CD14-positive monocyte (primary cell): ENCODE measurements at regions not wholly inside any gene's neighbourhood (a gene's known extent, or its start where the extent isn't known, plus 50 kb on each side); places are given as distances from the start of the nearest gene placed in this dataset.
A peak's percentile ranks its signal among the peaks of the same experiment; 100 is the strongest.

Experiments used
- DNase-seq, 3 donors: peaks; one replicate each; pipeline ENCODE4 v3.0.0-alpha.2; 2011 to 2022
- H2AFZ ChIP-seq: 2 replicates; pipeline ENCODE4 v1.6.0; 2012; ENCODE audit warnings: mild to moderate bottlenecking, low read depth, low read length, inconsistent platforms; ENCODE audit not compliant: insufficient read depth, poor library complexity, severe bottlenecking
- H3K27ac ChIP-seq, 2 donors: 1 replicate in 1 of 2; 2 replicates in 1 of 2; pipeline ENCODE4 v1.5.1; 2012 to 2013; ENCODE audit warnings: low read length in 2 of 2, control low read depth in 1 of 2, inconsistent platforms in 1 of 2, low read depth in 1 of 2, mild to moderate bottlenecking in 1 of 2
- H3K27me3 ChIP-seq, 2 donors: one replicate each; pipeline versions ENCODE4 v1.6.0 to v1.6.1; 2011 to 2013; ENCODE audit warnings: low read length in 2 of 2; ENCODE audit not compliant: control insufficient read depth in 2 of 2, insufficient read depth in 2 of 2
- H3K36me3 ChIP-seq, 2 donors: replicated peaks in 1 of 2; 1 replicate in 1 of 2; 2 replicates in 1 of 2; pipeline versions ENCODE4 v1.5.1 to v1.6.1; 2012 to 2013; ENCODE audit warnings: low read length in 2 of 2, control low read depth in 1 of 2, inconsistent platforms in 1 of 2, mild to moderate bottlenecking in 1 of 2; ENCODE audit not compliant: insufficient read depth in 2 of 2, control insufficient read depth in 1 of 2
- H3K4me1 ChIP-seq, 2 donors: 1 replicate in 1 of 2; 2 replicates in 1 of 2; pipeline versions ENCODE4 v1.5.1 to v1.6.1; 2012 to 2013; ENCODE audit warnings: low read length in 2 of 2, control low read depth in 1 of 2, inconsistent platforms in 1 of 2, mild to moderate bottlenecking in 1 of 2, moderate library complexity in 1 of 2; ENCODE audit not compliant: insufficient read depth in 2 of 2, control insufficient read depth in 1 of 2
- H3K4me2 ChIP-seq: replicated peaks from 2 replicates; pipeline ENCODE3; 2012; ENCODE audit warnings: low read length, moderate library complexity, mild to moderate bottlenecking; ENCODE audit not compliant: poor library complexity, severe bottlenecking; ENCODE audit errors: extremely low read depth
- H3K4me3 ChIP-seq, 3 experiments: fragments of 200-600 bp in 1 of 3; sonication (generic) in 1 of 3; replicated peaks in 1 of 3; 1 replicate in 2 of 3; 2 replicates in 1 of 3; pipeline ENCODE4 v1.5.1; 2011 to 2013; ENCODE audit warnings: low read length in 3 of 3, mild to moderate bottlenecking in 3 of 3, control low read depth in 2 of 3, low read depth in 2 of 3, inconsistent platforms in 1 of 3, moderate library complexity in 1 of 3
- H3K79me2 ChIP-seq: 2 replicates; pipeline ENCODE4 v1.6.0; 2012; ENCODE audit warnings: mild to moderate bottlenecking, control low read depth, inconsistent platforms, low read length, moderate library complexity; ENCODE audit not compliant: insufficient read depth
- H3K9ac ChIP-seq: 2 replicates; pipeline ENCODE4 v1.6.0; 2017; ENCODE audit warnings: low read length, mild to moderate bottlenecking; ENCODE audit not compliant: insufficient read depth, poor library complexity, severe bottlenecking
- H3K9me3 ChIP-seq, 2 donors: replicated peaks in 1 of 2; 1 replicate in 1 of 2; 2 replicates in 1 of 2; pipeline versions ENCODE4 v1.5.1 to v1.6.1; 2012 to 2013; ENCODE audit warnings: low read length in 2 of 2, control low read depth in 1 of 2; ENCODE audit not compliant: control insufficient read depth in 1 of 2, insufficient read depth in 1 of 2
- H4K20me1 ChIP-seq: 2 replicates; pipeline ENCODE4 v1.6.0; 2012; ENCODE audit warnings: mild to moderate bottlenecking, low read length, control low read depth, moderate library complexity; ENCODE audit not compliant: insufficient read depth
- H3K27ac Mint-ChIP-seq, 7 donors: one replicate each; pipeline ENCODE4 v1.8.0; 2020; ENCODE audit warnings: mild to moderate bottlenecking in 7 of 7, mixed read lengths in 7 of 7, moderate library complexity in 6 of 7, inconsistent platforms in 2 of 7
- H3K27me3 Mint-ChIP-seq, 3 donors: one replicate each; pipeline ENCODE4 v1.8.0; 2021 to 2022; ENCODE audit warnings: low read depth in 3 of 3, mild to moderate bottlenecking in 3 of 3, mixed read lengths in 3 of 3, moderate library complexity in 3 of 3, inconsistent platforms in 1 of 3
- H3K36me3 Mint-ChIP-seq, 2 donors: one replicate each; pipeline ENCODE4 v1.8.0; 2020; ENCODE audit warnings: mixed read lengths in 2 of 2, inconsistent platforms in 1 of 2, mild to moderate bottlenecking in 1 of 2
- H3K4me1 Mint-ChIP-seq: one replicate; pipeline ENCODE4 v1.8.0; 2020; ENCODE audit warnings: mild to moderate bottlenecking, mixed read lengths
- H3K4me3 Mint-ChIP-seq, 2 donors: one replicate each; pipeline ENCODE4 v1.8.0; 2020; ENCODE audit warnings: mild to moderate bottlenecking in 2 of 2, mixed read lengths in 2 of 2, moderate library complexity in 1 of 2
- H3K9me3 Mint-ChIP-seq, 7 donors: one replicate each; pipeline ENCODE4 v1.8.0; 2020 to 2022; ENCODE audit warnings: mixed read lengths in 7 of 7, mild to moderate bottlenecking in 6 of 7, moderate library complexity in 6 of 7, inconsistent platforms in 2 of 7
- CTCF ChIP-seq: fragments of 200-600 bp; IDR thresholded peaks from one replicate; pipeline ENCODE4 v1.8.0; 2022; ENCODE audit warnings: antibody characterized with exemption, mild to moderate bottlenecking
- WGBS: methylation state at CpG from one replicate; pipeline ENCODE4 v1.1.5; 2013; ENCODE audit warnings: missing lambda C conversion rate; ENCODE audit not compliant: insufficient coverage; 5-methylcytosine and 5-hydroxymethylcytosine counted together
- intact Hi-C, 2 donors: fragments of 100-400 bp; cut with micrococcal nuclease; formaldehyde crosslinking; loops; one replicate each; pipeline versions ENCODE4 v1.15.0 to v1.15.1; 2023

GRCh38 chr3:193852901-193853300 lies 259.9 kb downstream of the OPA1 start:
- no peak overlapping the region for H2AFZ ChIP-seq
- H3K27me3 ChIP-seq, result no peaks in the 10 kb centered on the region
- no peak overlapping the region for H3K27ac Mint-ChIP-seq
- no peak for DNase-seq
- TF ChIP-seq CTCF, result no peak
- H3K27ac ChIP-seq, result no peak overlapping the region
- intact Hi-C loops, result no loop called here
- no peak overlapping the region for H3K4me3 Mint-ChIP-seq
- H3K4me3 ChIP-seq, result no peak overlapping the region
- peaks cover 0 to 1% (median 0%) of the 10 kb centered on the region in 7 donors for H3K9me3 Mint-ChIP-seq
- H3K4me2 ChIP-seq, result no peak overlapping the region
- peaks cover 0 to 4% (median 2%) of the 10 kb centered on the region in 3 donors for H3K27me3 Mint-ChIP-seq
- H3K4me1 Mint-ChIP-seq, result peaks cover 15% of the 10 kb centered on the region
- WGBS, result no CpG with 5 or more reads among the region's 1 CpG
- H3K79me2 ChIP-seq, result no peaks in the 10 kb centered on the region
- H3K9ac ChIP-seq, result no peak overlapping the region
- no peaks in the 10 kb centered on the region for H4K20me1 ChIP-seq
- H3K9me3 ChIP-seq, result no peaks in the 10 kb centered on the region
- H3K36me3 ChIP-seq, result no peaks in the 10 kb centered on the region
- peaks cover 4 to 6% of the 10 kb centered on the region in 2 donors for H3K4me1 ChIP-seq
- no peaks in the 10 kb centered on the region for H3K36me3 Mint-ChIP-seq

GRCh38 chr3:193853511-193854219 lies 260.7 kb downstream of the OPA1 start:
- no peak for TF ChIP-seq CTCF
- Mint-ChIP-seq H3K9me3 (peaks cover 0 to 1% (median 0%) of the 10 kb centered on the region in 7 donors), H3K4me3 (no peak overlapping the region), H3K27me3 (peaks cover 0 to 5% (median 2%) of the 10 kb centered on the region in 3 donors), H3K36me3 (no peaks in the 10 kb centered on the region), H3K4me1 (peaks cover 20% of the 10 kb centered on the region), H3K27ac (peak overlapping the region in 2 of 7 donors; percentile 4 to 66)
- DNase-seq, result no peak
- no peaks in the 10 kb centered on the region for H3K9me3 ChIP-seq
- H3K4me1 ChIP-seq, result peaks cover 11 to 12% of the 10 kb centered on the region in 2 donors
- no peaks in the 10 kb centered on the region for H4K20me1 ChIP-seq
- no peak overlapping the region for H3K4me3 ChIP-seq
- H3K27ac ChIP-seq, result no peak overlapping the region
- WGBS, result no CpG with 5 or more reads among the region's 3 CpGs
- intact Hi-C loops, result no loop called here
- no peaks in the 10 kb centered on the region for H3K79me2 ChIP-seq
- no peak overlapping the region for H3K4me2 ChIP-seq
- no peaks in the 10 kb centered on the region for H3K36me3 ChIP-seq
- no peak overlapping the region for H2AFZ ChIP-seq
- H3K27me3 ChIP-seq, result no peaks in the 10 kb centered on the region
- H3K9ac ChIP-seq, result no peak overlapping the region
